RPMI7951 (cell line): ENCODE measurements at regions not wholly inside any gene's neighbourhood (a gene's known extent, or its start where the extent isn't known, plus 50 kb on each side); places are given as distances from the start of the nearest gene placed in this dataset.
A peak's percentile ranks its signal among the peaks of the same experiment; 100 is the strongest.
"Not testable (repeated sequence)": the region's sequence is repeated elsewhere in the genome, so short reads cannot be mapped to it uniquely, and the experiment has no call there.

Experiments
- DNase-seq: peaks from one replicate; pipeline ENCODE4 v3.0.0-alpha.2; 2012; ENCODE audit warnings: low read depth

GRCh38 chr5:61215996-61216395, 53.7 kb upstream of the SMIM15 start:
- DNase-seq, result no peak

- no peak for DNase-seq
Observed at GRCh38 chr5:61216741-61217140, 54.5 kb upstream of the SMIM15 start.

GRCh38 chr5:61217214-61217613, 54.9 kb upstream of the SMIM15 start:
- DNase-seq, result no peak

GRCh38 chr5:61228229-61228628, 66.0 kb upstream of the SMIM15 start:
- DNase-seq, result no peak

GRCh38 chr5:61228691-61229280, 66.5 kb upstream of the SMIM15 start:
- peak; percentile 72 for DNase-seq

GRCh38 chr5:61229416-61229815, 67.1 kb upstream of the SMIM15 start:
- no peak for DNase-seq

- no peak for DNase-seq
Observed at GRCh38 chr5:61230492-61230891, 68.2 kb upstream of the SMIM15 start.

GRCh38 chr5:61231813-61232212, 69.5 kb upstream of the SMIM15 start:
- no peak for DNase-seq

- DNase-seq, result peak; percentile 6
Observed at GRCh38 chr5:61232490-61233050, 70.3 kb upstream of the SMIM15 start.

- no peak for DNase-seq
Observed at GRCh38 chr5:61234019-61234418, 71.8 kb upstream of the SMIM15 start.

- DNase-seq, result not testable (repeated sequence)
Observed at GRCh38 chr5:61236715-61237114, 74.4 kb upstream of the SMIM15 start.

- DNase-seq, result peak; percentile 82
Observed at GRCh38 chr5:61245486-61245885, 83.2 kb upstream of the SMIM15 start.

- peak; percentile 73 for DNase-seq
Observed at GRCh38 chr5:61245936-61246335, 83.7 kb upstream of the SMIM15 start.

- DNase-seq, result no peak
Observed at GRCh38 chr5:61246768-61247307, 84.6 kb upstream of the SMIM15 start.

GRCh38 chr5:61251874-61252642, 80.0 kb upstream of the ZSWIM6 start:
- DNase-seq, result no peak

- peak; percentile 34 for DNase-seq
Observed at GRCh38 chr5:61252643-61252925, 79.5 kb upstream of the ZSWIM6 start.

GRCh38 chr5:61253547-61253946, 78.5 kb upstream of the ZSWIM6 start:
- DNase-seq, result no peak

GRCh38 chr5:61254969-61255555, 77.0 kb upstream of the ZSWIM6 start:
- peak; percentile 78 for DNase-seq

- DNase-seq, result peak; percentile 52
Observed at GRCh38 chr5:61256474-61256873, 75.6 kb upstream of the ZSWIM6 start.

GRCh38 chr5:61257421-61257820, 74.6 kb upstream of the ZSWIM6 start:
- DNase-seq, result no peak

- DNase-seq, result no peak
Observed at GRCh38 chr5:61261136-61261535, 70.9 kb upstream of the ZSWIM6 start.

GRCh38 chr5:61262080-61262479, 70.0 kb upstream of the ZSWIM6 start:
- DNase-seq, result no peak

GRCh38 chr5:61263072-61263471, 69.0 kb upstream of the ZSWIM6 start:
- no peak for DNase-seq
